Fibroblast of lung (primary cell): ENCODE measurements at regions not wholly inside any gene's neighbourhood (a gene's known extent, or its start where the extent isn't known, plus 50 kb on each side); places are given as distances from the start of the nearest gene placed in this dataset.

Source experiments
- CTCF ChIP-seq, 2 donors: IDR thresholded peaks in 1 of 2; conservative IDR thresholded peaks in 1 of 2; 1 replicate in 1 of 2; 2 replicates in 1 of 2; pipeline ENCODE4 v1.5.1; 2011 to 2012; ENCODE audit warnings: low read length in 2 of 2, control low read depth in 1 of 2, inconsistent platforms in 1 of 2, low read depth in 1 of 2, mild to moderate bottlenecking in 1 of 2
- EZH2 ChIP-seq: IDR thresholded peaks from 2 replicates; pipeline ENCODE4 v1.5.1; 2012; ENCODE audit warnings: low read length, control low read depth, mild to moderate bottlenecking; ENCODE audit errors: missing control alignments

DNA sequence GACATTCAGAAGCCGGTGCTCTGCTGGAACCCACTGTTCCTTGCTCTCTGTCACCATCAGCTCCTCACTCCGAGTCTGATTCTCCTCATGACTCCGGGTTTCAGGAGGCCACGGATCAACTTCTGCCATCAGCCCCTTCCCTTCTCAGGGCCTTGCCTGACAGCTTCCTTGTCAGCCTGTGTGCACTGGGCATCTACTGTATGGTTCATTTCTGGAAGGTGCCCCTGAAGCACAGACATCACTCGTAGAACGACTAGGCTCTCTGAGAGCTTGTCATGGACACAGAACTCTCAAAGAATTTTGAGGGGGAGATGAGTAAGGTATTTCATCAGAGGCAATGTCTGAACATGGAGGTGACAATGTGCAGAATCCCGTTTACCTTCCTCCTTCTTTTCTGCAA lies 396.1 kb downstream of the TNS3 start:
- TF ChIP-seq CTCF (conservative IDR thresholded peaks at IDR 0.05 in 1 of 2, IDR thresholded peaks at IDR 0.05 in 1 of 2; ENCODE audit: low read depth in 1 of 2, low read length in 2 of 2) (no peak), EZH2 (no peak)
